SK-N-SH (cell line): ENCODE measurements at regions not wholly inside any gene's neighbourhood (a gene's known extent, or its start where the extent isn't known, plus 50 kb on each side); places are given as distances from the start of the nearest gene placed in this dataset.

Source experiments
- CTCF ChIA-PET: fragments of 300-600, 350-600 bp; formaldehyde crosslinking; extraction: SDS; loops from one replicate; lab custom pipeline; 2021; lab: Yijun Ruan, JAX
- POLR2A ChIA-PET: fragments of 350-600 bp; sonication (Branson Sonifier 250); formaldehyde crosslinking; extraction: SDS; loops from one replicate; lab custom pipeline; 2020; ENCODE audit warnings: antibody characterized with exemption, inconsistent platforms; lab: Yijun Ruan, JAX
- DNase-seq: peaks from one replicate; pipeline ENCODE4 v3.0.0; 2012
- H2AFZ ChIP-seq: fragments of 200-600 bp; sonication (generic); 2 replicates; pipeline ENCODE4 v1.8.1; 2016; ENCODE audit warnings: antibody characterized with exemption, mild to moderate bottlenecking, low read depth
- H3F3A ChIP-seq: fragments of 200-600 bp; sonication (generic); replicated peaks from 2 replicates; pipeline ENCODE3; 2016; ENCODE audit warnings: antibody characterized with exemption, mild to moderate bottlenecking; ENCODE audit not compliant: insufficient read depth
- H3K27ac ChIP-seq, 2 experiments: fragments of 200-500 bp in 1 of 2; fragments of 200-600 bp in 1 of 2; sonication (Bioruptor generic) in 1 of 2; sonication (generic), shearing (Covaris generic) in 1 of 2; 2 replicates each; pipeline versions ENCODE4 v1.5.1 to v1.6.1; 2014 to 2016; ENCODE audit warnings: low read depth in 2 of 2, inconsistent platforms in 1 of 2, low read length in 1 of 2, mild to moderate bottlenecking in 1 of 2, mixed read lengths in 1 of 2
- H3K27me3 ChIP-seq: fragments of 200-600 bp; sonication (generic), shearing (Covaris generic); 2 replicates; pipeline ENCODE4 v1.6.1; 2016; ENCODE audit warnings: mixed run types; ENCODE audit not compliant: insufficient read depth
- H3K36me3 ChIP-seq, 2 experiments: fragments of 200-500 bp in 1 of 2; fragments of 200-600 bp in 1 of 2; sonication (Bioruptor generic) in 1 of 2; sonication (generic) in 1 of 2; replicated peaks in 1 of 2; 2 replicates each; pipeline versions ENCODE3 to v1.5.1; 2014 to 2016; ENCODE audit warnings: low read length in 1 of 2, mild to moderate bottlenecking in 1 of 2; ENCODE audit not compliant: insufficient read depth in 2 of 2, control insufficient read depth in 1 of 2
- H3K4me1 ChIP-seq, 2 experiments: fragments of 200-500 bp in 1 of 2; fragments of 200-600 bp in 1 of 2; sonication (Bioruptor generic) in 1 of 2; sonication (generic), shearing (Covaris generic) in 1 of 2; 2 replicates each; pipeline versions ENCODE4 v1.5.1 to v1.6.1; 2014 to 2016; ENCODE audit warnings: low read depth in 1 of 2, low read length in 1 of 2, mixed run types in 1 of 2; ENCODE audit not compliant: insufficient read depth in 2 of 2, control insufficient read depth in 1 of 2
- H3K4me2 ChIP-seq: fragments of 200-600 bp; sonication (generic), shearing (Covaris generic); 2 replicates; pipeline ENCODE4 v1.6.1; 2017; ENCODE audit warnings: mixed run types
- H3K4me3 ChIP-seq, 2 experiments: fragments of 200-500 bp in 1 of 2; fragments of 200-600 bp in 1 of 2; sonication (Bioruptor generic) in 1 of 2; sonication (generic), shearing (Covaris generic) in 1 of 2; 2 replicates each; pipeline versions ENCODE4 v1.5.1 to v1.8.1; 2014 to 2016; ENCODE audit warnings: low read depth in 2 of 2, inconsistent platforms in 1 of 2, low read length in 1 of 2, mild to moderate bottlenecking in 1 of 2, mixed read lengths in 1 of 2, moderate library complexity in 1 of 2
- H3K79me2 ChIP-seq: fragments of 200-600 bp; sonication (generic); 2 replicates; pipeline ENCODE4 v1.8.1; 2017; ENCODE audit warnings: mild to moderate bottlenecking; ENCODE audit not compliant: insufficient read depth
- H3K9ac ChIP-seq: fragments of 200-600 bp; sonication (generic); 2 replicates; pipeline ENCODE4 v1.6.1; 2017; ENCODE audit warnings: mixed run types
- H3K9me2 ChIP-seq: fragments of 200-600 bp; sonication (generic); 2 replicates; pipeline ENCODE4 v1.6.1; 2017; ENCODE audit warnings: mixed run types
- H3K9me3 ChIP-seq: fragments of 200-600 bp; sonication (generic); 2 replicates; pipeline ENCODE4 v1.6.1; 2017; ENCODE audit warnings: mixed run types, mild to moderate bottlenecking, moderate library complexity
- H4K20me1 ChIP-seq: fragments of 200-600 bp; sonication (generic); 2 replicates; pipeline ENCODE4 v1.6.1; 2017; ENCODE audit warnings: mild to moderate bottlenecking, mixed run types; ENCODE audit not compliant: insufficient read depth
- CHD2 ChIP-seq: fragments of 150-350 bp; IDR thresholded peaks from 2 replicates; pipeline ENCODE4 v1.6.1; 2018; ENCODE audit warnings: low read length; ENCODE audit not compliant: partially characterized antibody
- ELF1 ChIP-seq: IDR thresholded peaks from 2 replicates; pipeline ENCODE4 v1.4.0; 2012
- EP300 ChIP-seq, 2 experiments: IDR thresholded peaks; 2 replicates each; pipeline versions ENCODE4 v1.4.0 to v1.6.1; 2012; ENCODE audit warnings: borderline replicate concordance in 1 of 2, low read depth in 1 of 2, low read length in 1 of 2
- EZH2phosphoT487 ChIP-seq: fragments of 200-600 bp; sonication (generic); IDR thresholded peaks from 2 replicates; pipeline ENCODE4 v1.6.1; 2017; ENCODE audit warnings: low read depth, mixed run types, mild to moderate bottlenecking, antibody characterized with exemption, moderate library complexity, borderline replicate concordance
- FOXJ3 ChIP-seq: sonication (generic); formaldehyde crosslinking; IDR thresholded peaks from 2 replicates; pipeline ENCODE4 v1.5.1; 2020; ENCODE audit warnings: mild to moderate bottlenecking, missing genetic modification reagents
- GABPA ChIP-seq: IDR thresholded peaks from 2 replicates; pipeline ENCODE4 v1.4.0; 2012; ENCODE audit warnings: low read depth, mild to moderate bottlenecking
- GATA2 ChIP-seq: sonication (generic); formaldehyde crosslinking; IDR thresholded peaks from 2 replicates; pipeline ENCODE4 v1.5.0; 2020; ENCODE audit warnings: mild to moderate bottlenecking, missing genetic modification reagents
- JUND ChIP-seq: IDR thresholded peaks from 2 replicates; pipeline ENCODE4 v1.4.0; 2012
- MXI1 ChIP-seq: IDR thresholded peaks from 2 replicates; pipeline ENCODE4 v1.6.1; 2012; ENCODE audit warnings: mild to moderate bottlenecking, low read depth, low read length, improper control_type of control experiment
- NFIC ChIP-seq: IDR thresholded peaks from 2 replicates; pipeline ENCODE4 v1.4.0; 2012; ENCODE audit warnings: borderline replicate concordance
- NRF1 ChIP-seq: IDR thresholded peaks from 2 replicates; pipeline ENCODE4 v1.6.1; 2012; ENCODE audit warnings: low read depth, mild to moderate bottlenecking, low read length
- POLR2AphosphoS5 ChIP-seq: IDR thresholded peaks from 2 replicates; pipeline ENCODE4 v1.6.1; 2012; ENCODE audit warnings: low read depth, low read length
- RAD21 ChIP-seq: IDR thresholded peaks from 2 replicates; pipeline ENCODE4 v1.6.1; 2012; ENCODE audit warnings: mild to moderate bottlenecking, low read length
- SMC3 ChIP-seq: IDR thresholded peaks from 2 replicates; pipeline ENCODE4 v1.6.1; 2012; ENCODE audit warnings: low read depth, low read length, improper control_type of control experiment
- TAF1 ChIP-seq: IDR thresholded peaks from 2 replicates; pipeline ENCODE4 v1.6.1; 2012; ENCODE audit warnings: low read depth, mild to moderate bottlenecking, low read length, moderate library complexity, borderline replicate concordance
- TCF12 ChIP-seq: IDR thresholded peaks from 2 replicates; pipeline ENCODE4 v1.4.0; 2012
- TEAD4 ChIP-seq: IDR thresholded peaks from 2 replicates; pipeline ENCODE4 v1.4.0; 2012; ENCODE audit warnings: mild to moderate bottlenecking, borderline replicate concordance; ENCODE audit not compliant: insufficient read depth
- YY1 ChIP-seq: IDR thresholded peaks from 2 replicates; pipeline ENCODE4 v1.4.0; 2012; ENCODE audit warnings: low read depth, mild to moderate bottlenecking
- WGBS: methylation state at CpG from one replicate; pipeline ENCODE4 v1.1.6; 2017; ENCODE audit warnings: low lambda C conversion rate; 5-methylcytosine and 5-hydroxymethylcytosine counted together
- TF ChIP-seq, protein P1 (sequence below): IDR thresholded peaks from 2 replicates; pipeline ENCODE4 v1.6.1; 2012; ENCODE audit warnings: mild to moderate bottlenecking, low read depth, low read length, moderate library complexity
- TF ChIP-seq, protein P2 (sequence below): fragments of 200-600 bp; sonication (generic); IDR thresholded peaks from 2 replicates; pipeline ENCODE4 v1.6.1; 2017; ENCODE audit warnings: antibody characterized with exemption, mild to moderate bottlenecking, moderate library complexity
- TF ChIP-seq, protein P3 (sequence below): IDR thresholded peaks from 2 replicates; pipeline ENCODE4; 2012
- TF ChIP-seq, protein P4 (sequence below): IDR thresholded peaks from 2 replicates; pipeline ENCODE4 v1.4.0; 2012; ENCODE audit warnings: low read depth, borderline replicate concordance

DNA sequence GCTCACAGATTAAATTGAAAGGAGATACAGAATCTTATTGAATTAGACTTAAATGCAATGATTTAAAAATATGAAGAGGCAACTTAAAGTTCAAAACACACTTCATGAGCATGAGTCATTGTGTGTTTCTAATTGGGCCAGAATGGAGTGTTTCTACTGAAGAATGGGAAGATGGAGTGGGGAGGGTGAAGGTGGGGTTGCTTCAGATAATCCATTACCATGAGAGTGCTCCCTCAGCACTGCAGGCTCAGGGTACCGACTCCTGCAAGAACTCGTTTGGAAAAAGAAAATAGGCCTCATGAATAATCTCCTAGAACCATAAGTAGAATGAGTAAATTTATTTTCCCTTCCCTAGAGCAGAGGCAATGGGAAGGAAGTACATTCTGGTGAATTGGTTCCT is 372.8 kb downstream of the TOX3 start:
- Histone ChIP-seq H4K20me1 (no peaks in the 10 kb centered on the region), H3K36me3 (no peaks in the 10 kb centered on the region), H3K9ac (no peak overlapping the region), H3F3A (no peaks in the 10 kb centered on the region), H3K79me2 (no peaks in the 10 kb centered on the region), H3K9me2 (no peaks in the 10 kb centered on the region), H3K9me3 (no peaks in the 10 kb centered on the region), H3K4me3 (no peak overlapping the region), H3K27ac (no peak overlapping the region), H3K27me3 (no peaks in the 10 kb centered on the region), H2AFZ (no peak overlapping the region), H3K4me2 (no peak overlapping the region), H3K4me1 (no peaks in the 10 kb centered on the region; a peak in 1 of 4 replicates)
- ChIA-PET POLR2A (no interaction called here), CTCF (interaction anchor here (1.2 kb wide), 1 partner anchor 18 kb away, joined by 3 read pairs; no protein-coding TSS in a partner anchor)
- TF ChIP-seq EP300 (IDR thresholded peaks at IDR 0.05; ENCODE audit: borderline replicate concordance in 1 of 2, low read depth in 1 of 2, low read length in 1 of 2) (no peak), EZH2phosphoT487 (no peak), POLR2AphosphoS5 (no peak), TAF1 (no peak), YY1 (no peak), NRF1 (no peak), FOXJ3 (CRISPR knock-in tag) (no peak), JUND (no peak)
- TF ChIP-seq, protein P1, sequence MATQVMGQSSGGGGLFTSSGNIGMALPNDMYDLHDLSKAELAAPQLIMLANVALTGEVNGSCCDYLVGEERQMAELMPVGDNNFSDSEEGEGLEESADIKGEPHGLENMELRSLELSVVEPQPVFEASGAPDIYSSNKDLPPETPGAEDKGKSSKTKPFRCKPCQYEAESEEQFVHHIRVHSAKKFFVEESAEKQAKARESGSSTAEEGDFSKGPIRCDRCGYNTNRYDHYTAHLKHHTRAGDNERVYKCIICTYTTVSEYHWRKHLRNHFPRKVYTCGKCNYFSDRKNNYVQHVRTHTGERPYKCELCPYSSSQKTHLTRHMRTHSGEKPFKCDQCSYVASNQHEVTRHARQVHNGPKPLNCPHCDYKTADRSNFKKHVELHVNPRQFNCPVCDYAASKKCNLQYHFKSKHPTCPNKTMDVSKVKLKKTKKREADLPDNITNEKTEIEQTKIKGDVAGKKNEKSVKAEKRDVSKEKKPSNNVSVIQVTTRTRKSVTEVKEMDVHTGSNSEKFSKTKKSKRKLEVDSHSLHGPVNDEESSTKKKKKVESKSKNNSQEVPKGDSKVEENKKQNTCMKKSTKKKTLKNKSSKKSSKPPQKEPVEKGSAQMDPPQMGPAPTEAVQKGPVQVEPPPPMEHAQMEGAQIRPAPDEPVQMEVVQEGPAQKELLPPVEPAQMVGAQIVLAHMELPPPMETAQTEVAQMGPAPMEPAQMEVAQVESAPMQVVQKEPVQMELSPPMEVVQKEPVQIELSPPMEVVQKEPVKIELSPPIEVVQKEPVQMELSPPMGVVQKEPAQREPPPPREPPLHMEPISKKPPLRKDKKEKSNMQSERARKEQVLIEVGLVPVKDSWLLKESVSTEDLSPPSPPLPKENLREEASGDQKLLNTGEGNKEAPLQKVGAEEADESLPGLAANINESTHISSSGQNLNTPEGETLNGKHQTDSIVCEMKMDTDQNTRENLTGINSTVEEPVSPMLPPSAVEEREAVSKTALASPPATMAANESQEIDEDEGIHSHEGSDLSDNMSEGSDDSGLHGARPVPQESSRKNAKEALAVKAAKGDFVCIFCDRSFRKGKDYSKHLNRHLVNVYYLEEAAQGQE = no peak
- 6% methylated on average over 2 of the region's 2 CpGs for WGBS
- no peak for DNase-seq

DNA sequence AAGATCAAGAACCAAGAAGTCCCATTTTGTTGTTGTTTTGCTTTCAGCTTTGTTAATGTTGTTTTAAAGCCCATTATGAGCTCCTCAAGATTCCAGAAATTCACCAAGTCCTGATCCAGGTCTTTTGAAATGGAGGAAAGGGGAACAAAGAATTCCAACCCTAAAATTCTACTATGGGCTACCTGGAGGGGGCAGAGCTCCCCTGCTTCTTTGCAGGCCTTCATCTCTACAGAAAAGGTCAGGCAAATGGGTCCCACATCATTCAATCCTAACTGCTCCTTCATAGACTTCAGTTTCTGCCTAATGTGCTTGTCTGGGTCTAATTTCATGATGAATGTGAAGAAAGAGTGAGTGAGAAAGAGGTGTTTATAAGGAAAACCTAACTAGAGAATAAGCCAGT is 375.5 kb downstream of the TOX3 start:
- Histone ChIP-seq H3K9ac (no peak overlapping the region), H3K79me2 (no peaks in the 10 kb centered on the region), H2AFZ (no peak overlapping the region), H3K4me1 (no peaks in the 10 kb centered on the region; a peak in 1 of 4 replicates), H4K20me1 (no peaks in the 10 kb centered on the region), H3K27ac (no peak overlapping the region), H3K27me3 (no peaks in the 10 kb centered on the region), H3K36me3 (no peaks in the 10 kb centered on the region), H3K4me3 (no peak overlapping the region), H3K9me2 (no peaks in the 10 kb centered on the region), H3F3A (no peaks in the 10 kb centered on the region), H3K4me2 (no peak overlapping the region), H3K9me3 (no peaks in the 10 kb centered on the region)
- ChIA-PET CTCF (interaction anchor here (0.6 to 1.8 kb wide), 4 partner anchors 8 to 103 kb away, joined by 3 to 5 read pairs (median 3); no protein-coding TSS in a partner anchor), POLR2A (no interaction called here)
- DNase-seq = no peak
- TF ChIP-seq, protein P2, sequence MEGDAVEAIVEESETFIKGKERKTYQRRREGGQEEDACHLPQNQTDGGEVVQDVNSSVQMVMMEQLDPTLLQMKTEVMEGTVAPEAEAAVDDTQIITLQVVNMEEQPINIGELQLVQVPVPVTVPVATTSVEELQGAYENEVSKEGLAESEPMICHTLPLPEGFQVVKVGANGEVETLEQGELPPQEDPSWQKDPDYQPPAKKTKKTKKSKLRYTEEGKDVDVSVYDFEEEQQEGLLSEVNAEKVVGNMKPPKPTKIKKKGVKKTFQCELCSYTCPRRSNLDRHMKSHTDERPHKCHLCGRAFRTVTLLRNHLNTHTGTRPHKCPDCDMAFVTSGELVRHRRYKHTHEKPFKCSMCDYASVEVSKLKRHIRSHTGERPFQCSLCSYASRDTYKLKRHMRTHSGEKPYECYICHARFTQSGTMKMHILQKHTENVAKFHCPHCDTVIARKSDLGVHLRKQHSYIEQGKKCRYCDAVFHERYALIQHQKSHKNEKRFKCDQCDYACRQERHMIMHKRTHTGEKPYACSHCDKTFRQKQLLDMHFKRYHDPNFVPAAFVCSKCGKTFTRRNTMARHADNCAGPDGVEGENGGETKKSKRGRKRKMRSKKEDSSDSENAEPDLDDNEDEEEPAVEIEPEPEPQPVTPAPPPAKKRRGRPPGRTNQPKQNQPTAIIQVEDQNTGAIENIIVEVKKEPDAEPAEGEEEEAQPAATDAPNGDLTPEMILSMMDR = no peak
- no peak for TF ChIP-seq CHD2
- no peak for TF ChIP-seq ELF1
- no peak for TF ChIP-seq GABPA
- no peak for TF ChIP-seq EZH2phosphoT487
- TF ChIP-seq, protein P3, sequence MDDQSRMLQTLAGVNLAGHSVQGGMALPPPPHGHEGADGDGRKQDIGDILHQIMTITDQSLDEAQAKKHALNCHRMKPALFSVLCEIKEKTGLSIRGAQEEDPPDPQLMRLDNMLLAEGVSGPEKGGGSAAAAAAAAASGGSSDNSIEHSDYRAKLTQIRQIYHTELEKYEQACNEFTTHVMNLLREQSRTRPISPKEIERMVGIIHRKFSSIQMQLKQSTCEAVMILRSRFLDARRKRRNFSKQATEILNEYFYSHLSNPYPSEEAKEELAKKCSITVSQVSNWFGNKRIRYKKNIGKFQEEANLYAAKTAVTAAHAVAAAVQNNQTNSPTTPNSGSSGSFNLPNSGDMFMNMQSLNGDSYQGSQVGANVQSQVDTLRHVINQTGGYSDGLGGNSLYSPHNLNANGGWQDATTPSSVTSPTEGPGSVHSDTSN = no peak
- no peak for TF ChIP-seq MXI1
- TF ChIP-seq TAF1 = no peak
- no peak for TF ChIP-seq SMC3
- no peak for TF ChIP-seq YY1
- TF ChIP-seq RAD21 = no peak
- TF ChIP-seq, protein P4, sequence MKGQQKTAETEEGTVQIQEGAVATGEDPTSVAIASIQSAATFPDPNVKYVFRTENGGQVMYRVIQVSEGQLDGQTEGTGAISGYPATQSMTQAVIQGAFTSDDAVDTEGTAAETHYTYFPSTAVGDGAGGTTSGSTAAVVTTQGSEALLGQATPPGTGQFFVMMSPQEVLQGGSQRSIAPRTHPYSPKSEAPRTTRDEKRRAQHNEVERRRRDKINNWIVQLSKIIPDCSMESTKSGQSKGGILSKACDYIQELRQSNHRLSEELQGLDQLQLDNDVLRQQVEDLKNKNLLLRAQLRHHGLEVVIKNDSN = no peak
- TF ChIP-seq FOXJ3 (CRISPR knock-in tag) = no peak
- no peak for TF ChIP-seq TEAD4
- no peak for TF ChIP-seq TCF12
- TF ChIP-seq GATA2 (CRISPR knock-in tag) = no peak
- TF ChIP-seq NFIC = no peak
